ENCODE measurements at regions not wholly inside any gene's neighbourhood (a gene's known extent, or its start where the extent isn't known, plus 50 kb on each side); places are given as distances from the start of the nearest gene placed in this dataset.

DNA sequence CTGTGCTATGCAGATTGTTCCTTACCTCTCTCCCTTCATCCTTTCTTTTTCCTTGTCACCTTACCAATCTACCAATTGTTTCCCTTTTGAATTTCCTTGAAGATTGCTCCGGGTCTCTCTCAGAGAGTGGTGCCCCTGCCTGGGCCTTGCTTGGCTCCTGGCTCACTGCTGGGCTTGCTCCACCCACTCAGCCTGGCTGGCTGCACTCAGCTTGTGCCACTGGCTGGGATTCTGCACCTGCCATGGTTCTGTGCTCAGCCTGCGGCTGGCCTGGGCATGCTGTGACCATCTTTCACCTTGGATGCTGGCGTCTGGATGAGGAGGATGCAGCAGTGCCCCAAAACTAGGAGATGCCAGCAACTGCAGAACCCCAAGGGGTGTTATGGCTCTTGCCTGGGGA, 463.9 kb upstream of the CXADR start:
- TF ChIP-seq POLR2AphosphoS5 (IDR thresholded peaks at IDR 0.05; ENCODE audit: borderline replicate concordance, low read depth, low read length) (no peak), EZH2 (IDR thresholded peaks at IDR 0.05) (no peak)

All from SK-N-MC (cell line).